Pulmonary artery endothelial cell (primary cell): ENCODE measurements at regions not wholly inside any gene's neighbourhood (a gene's known extent, or its start where the extent isn't known, plus 50 kb on each side); places are given as distances from the start of the nearest gene placed in this dataset.

Experiments
- DNase-seq: peaks from one replicate; pipeline ENCODE4 v3.0.0-alpha.2; 2011; ENCODE audit warnings: low read depth, low spot score

GRCh38 chr1:30409476-30410152 lies 313.8 kb downstream of the MATN1 start:
- DNase-seq: no peak

- no peak for DNase-seq
Measured at GRCh38 chr1:30407865-30408580, 315.4 kb downstream of the MATN1 start.

GRCh38 chr1:30406996-30407864 lies 316.2 kb downstream of the MATN1 start:
- DNase-seq: no peak

GRCh38 chr1:30405631-30406212 lies 317.7 kb downstream of the MATN1 start:
- no peak for DNase-seq

- DNase-seq: no peak
Measured at GRCh38 chr1:30405081-30405480, 318.3 kb downstream of the MATN1 start.

GRCh38 chr1:30404341-30404740 lies 319.0 kb downstream of the MATN1 start:
- DNase-seq: no peak

- no peak for DNase-seq
Measured at GRCh38 chr1:30403726-30404125, 319.7 kb downstream of the MATN1 start.

GRCh38 chr1:30403061-30403645 lies 320.2 kb downstream of the MATN1 start:
- no peak for DNase-seq

GRCh38 chr1:30402031-30402430 lies 321.4 kb downstream of the MATN1 start:
- DNase-seq: no peak

GRCh38 chr1:30400507-30400906 lies 322.9 kb downstream of the MATN1 start:
- DNase-seq: no peak

- DNase-seq: no peak
Measured at GRCh38 chr1:30399026-30399425, 324.4 kb downstream of the MATN1 start.

GRCh38 chr1:30397576-30397975 lies 325.8 kb downstream of the MATN1 start:
- no peak for DNase-seq

GRCh38 chr1:30395631-30396030 lies 327.8 kb downstream of the MATN1 start:
- no peak for DNase-seq

- no peak for DNase-seq
Measured at GRCh38 chr1:30388386-30388785, 335.0 kb downstream of the MATN1 start.

GRCh38 chr1:30386156-30386926 lies 337.0 kb downstream of the MATN1 start:
- no peak for DNase-seq

- no peak for DNase-seq
Measured at GRCh38 chr1:30385246-30385995, 338.0 kb downstream of the MATN1 start.

- no peak for DNase-seq
Measured at GRCh38 chr1:30384286-30385245, 338.8 kb downstream of the MATN1 start.

- DNase-seq: no peak
Measured at GRCh38 chr1:30383221-30383711, 340.1 kb downstream of the MATN1 start.

GRCh38 chr1:30382496-30382895 lies 340.9 kb downstream of the MATN1 start:
- DNase-seq: no peak
